Activated T-cell treated with anti-CD3 and anti-CD28 coated beads for 24 hours (primary cell): ENCODE measurements at regions not wholly inside any gene's neighbourhood (a gene's known extent, or its start where the extent isn't known, plus 50 kb on each side); places are given as distances from the start of the nearest gene placed in this dataset.

ENCODE experiments used
- DNase-seq: peaks from one replicate; pipeline ENCODE4 v3.0.0-alpha.2; 2020; ENCODE audit warnings: low read depth

DNA sequence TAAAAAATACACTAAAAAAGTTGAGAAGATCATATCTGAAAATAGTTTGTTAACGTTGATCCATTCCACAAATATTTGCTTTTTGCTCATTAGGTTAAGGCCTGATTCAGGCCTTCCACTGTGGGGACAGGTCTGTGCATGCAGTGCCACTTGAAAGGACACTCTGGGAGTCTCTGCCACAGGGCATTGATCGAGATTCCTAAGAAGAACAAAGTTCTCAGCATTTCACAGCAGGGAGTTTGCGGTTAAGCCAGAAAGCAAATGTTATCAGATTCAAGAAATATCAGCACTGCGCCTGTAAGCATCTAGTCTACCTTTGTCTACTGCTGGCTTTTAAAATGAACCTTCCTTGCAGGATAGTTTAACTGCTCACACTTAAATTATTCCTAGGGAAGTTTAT lies 62.2 kb upstream of the TNIP3 start:
- no peak for DNase-seq

GRCh38 chr4:121221608-121222007 lies 57.5 kb upstream of the TNIP3 start:
- DNase-seq, result no peak

GRCh38 chr4:121221201-121221600 lies 57.1 kb upstream of the TNIP3 start:
- DNase-seq, result no peak

DNA sequence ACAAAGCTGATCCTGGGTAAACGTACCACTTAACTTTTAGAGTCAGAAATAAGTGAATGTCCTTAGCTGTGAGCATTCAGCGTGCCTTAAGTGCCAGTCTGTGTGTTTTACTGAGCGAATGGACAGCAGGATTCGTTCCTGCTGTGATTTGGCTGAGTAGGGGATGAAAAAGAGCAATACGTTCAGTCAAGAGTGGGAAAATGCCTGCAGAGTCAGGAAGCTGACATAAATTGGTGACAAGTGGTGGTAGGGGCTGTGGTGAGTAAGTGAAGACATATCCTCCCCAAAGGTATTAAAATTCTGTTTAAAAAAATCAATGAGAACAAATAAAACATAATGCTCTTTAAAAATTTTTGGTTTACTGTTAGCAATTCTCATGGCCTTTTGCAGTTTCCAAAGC lies 56.6 kb upstream of the TNIP3 start:
- no peak for DNase-seq

DNA sequence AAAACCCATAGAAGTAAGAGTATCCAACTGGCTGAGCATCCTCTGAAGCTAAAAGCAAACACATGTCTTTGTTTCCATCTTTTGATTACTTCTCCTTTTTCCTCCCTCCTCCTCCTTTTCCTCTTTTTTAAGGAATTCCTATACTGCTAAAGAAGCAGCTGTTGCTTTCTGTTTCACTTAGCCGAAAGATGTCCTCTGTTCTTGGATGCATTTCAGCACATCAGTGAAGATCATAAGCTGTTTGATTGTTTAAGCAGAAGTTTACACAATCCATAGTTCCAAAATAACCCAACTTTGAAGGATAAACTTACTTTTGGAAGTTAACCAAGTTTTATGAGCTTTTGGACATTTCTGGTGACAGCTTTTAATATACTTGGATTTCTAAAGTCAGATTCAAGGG lies 55.1 kb upstream of the TNIP3 start:
- no peak for DNase-seq

DNA sequence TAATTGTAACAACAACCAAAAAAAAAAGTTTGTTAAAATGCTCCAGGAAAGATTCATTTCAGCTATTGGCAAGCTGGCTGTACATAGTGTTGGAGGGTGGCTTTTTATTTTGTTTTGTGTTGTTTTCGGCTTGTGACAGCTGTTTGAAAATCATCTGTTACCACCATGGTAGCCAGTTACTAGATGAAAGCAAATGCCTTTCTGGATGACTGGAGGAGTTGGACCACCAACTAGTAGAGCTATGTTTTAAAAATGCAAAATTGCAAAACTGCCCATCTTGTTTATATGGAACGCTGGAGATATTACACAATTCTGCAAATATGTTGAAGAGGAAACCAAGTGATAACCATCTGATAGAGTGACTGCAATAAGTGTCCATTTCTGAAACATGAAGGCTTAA lies 53.2 kb upstream of the TNIP3 start:
- DNase-seq, result no peak

- no peak for DNase-seq
These were observed 52.3 kb upstream of the TNIP3 start for GRCh38 chr4:121216461-121216860.

DNA sequence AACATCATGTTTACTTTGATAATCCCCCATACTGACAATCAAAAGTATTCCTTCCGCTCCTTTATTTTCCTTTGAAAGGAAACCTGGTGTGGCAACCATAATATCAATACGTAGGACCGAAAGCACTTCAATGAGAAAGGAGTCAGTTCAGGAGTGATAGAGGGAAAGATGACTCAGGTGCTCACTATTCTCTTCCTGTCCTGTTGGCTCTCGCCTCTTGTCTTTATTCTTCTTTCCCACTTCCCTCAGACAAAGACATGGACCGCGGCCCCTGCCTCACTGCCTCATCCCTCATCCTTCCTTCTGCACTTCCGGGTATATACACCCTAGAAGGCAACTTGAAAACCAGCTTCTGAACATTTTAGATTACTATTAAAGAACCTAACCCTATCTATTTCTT lies 49.8 kb upstream of the TNIP3 start:
- no peak for DNase-seq
